B cell (primary cell): ENCODE measurements at regions not wholly inside any gene's neighbourhood (a gene's known extent, or its start where the extent isn't known, plus 50 kb on each side); places are given as distances from the start of the nearest gene placed in this dataset.

ENCODE experiments used
- ATAC-seq: fragments of 200-7000 bp; cut with Tn5 transposase; one replicate; pipeline ENCODE4 v1.10.0; 2021; ENCODE audit warnings: low read depth, mild to moderate bottlenecking, moderate number of reproducible peaks, moderate library complexity
- CTCF ChIA-PET: fragments of 350-600 bp; sonication (Branson Sonifier 250); formaldehyde crosslinking; loops from one replicate; lab custom pipeline; 2021; ENCODE audit warnings: antibody characterized with exemption, inconsistent platforms; lab: Charles Lee
- POLR2A ChIA-PET: fragments of 350-600 bp; sonication (Branson Sonifier 250); formaldehyde crosslinking; loops from one replicate; lab custom pipeline; 2021; ENCODE audit warnings: antibody characterized with exemption; lab: Charles Lee
- DNase-seq: peaks from one replicate; pipeline ENCODE4 v3.0.0; 2013
- H2AFZ ChIP-seq: 2 replicates; pipeline ENCODE4 v1.6.1; 2012; ENCODE audit warnings: mild to moderate bottlenecking, low read depth, low read length; ENCODE audit not compliant: insufficient read depth, poor library complexity, severe bottlenecking
- H3K27ac ChIP-seq, 2 donors: 1 replicate in 1 of 2; 2 replicates in 1 of 2; pipeline ENCODE4 v1.5.1; 2012 to 2013; ENCODE audit warnings: low read length in 2 of 2, mild to moderate bottlenecking in 2 of 2, moderate library complexity in 1 of 2
- H3K27me3 ChIP-seq, 4 experiments: fragments of 200-600 bp in 1 of 4; sonication (generic) in 1 of 4; replicated peaks in 1 of 4; 1 replicate in 2 of 4; 2 replicates in 2 of 4; pipeline versions ENCODE4 v1.6.1 to v1.7.0; 2013 to 2016; ENCODE audit warnings: low read length in 3 of 4, mild to moderate bottlenecking in 2 of 4, mixed read lengths in 1 of 4, moderate library complexity in 1 of 4; ENCODE audit not compliant: insufficient read depth in 4 of 4, control insufficient read depth in 3 of 4; ENCODE audit errors: control extremely low read depth in 1 of 4
- H3K36me3 ChIP-seq, 2 experiments: replicated peaks in 1 of 2; 1 replicate in 1 of 2; 2 replicates in 1 of 2; pipeline versions ENCODE4 v1.6.1 to v1.7.1; 2013; ENCODE audit warnings: low read length in 1 of 2; ENCODE audit not compliant: insufficient read depth in 2 of 2, control insufficient read depth in 1 of 2; ENCODE audit errors: control extremely low read depth in 1 of 2, extremely low read depth in 1 of 2
- H3K4me1 ChIP-seq, 2 donors: fragments of 200-600 bp in 1 of 2; sonication (generic) in 1 of 2; 1 replicate in 1 of 2; 2 replicates in 1 of 2; pipeline versions ENCODE4 v1.5.1 to v1.6.1; 2013 to 2017; ENCODE audit warnings: low read length in 2 of 2; ENCODE audit not compliant: control insufficient read depth in 2 of 2, insufficient read depth in 2 of 2
- H3K4me2 ChIP-seq: replicated peaks from 2 replicates; pipeline ENCODE3; 2012; ENCODE audit warnings: mild to moderate bottlenecking, low read depth, low read length; ENCODE audit not compliant: poor library complexity, severe bottlenecking
- H3K4me3 ChIP-seq, 5 experiments: fragments of 200-600 bp in 1 of 5; sonication (generic) in 1 of 5; 1 replicate in 3 of 5; 2 replicates in 2 of 5; pipeline versions ENCODE4 v1.5.1 to v1.7.0; 2011 to 2016; ENCODE audit warnings: low read length in 4 of 5, mild to moderate bottlenecking in 4 of 5, low read depth in 2 of 5, control low read depth in 1 of 5, moderate library complexity in 1 of 5; ENCODE audit not compliant: insufficient read depth in 1 of 5; ENCODE audit errors: control extremely low read depth in 1 of 5, extremely low read depth in 1 of 5
- H3K79me2 ChIP-seq: fragments of 200-600 bp; sonication (generic); one replicate; pipeline ENCODE4 v1.6.0; 2016; ENCODE audit warnings: low read length; ENCODE audit not compliant: control insufficient read depth, insufficient read depth
- H3K9ac ChIP-seq: fragments of 200-600 bp; sonication (generic); 2 replicates; pipeline ENCODE4 v1.6.1; 2017; ENCODE audit warnings: mild to moderate bottlenecking, low read length, moderate library complexity
- H3K9me3 ChIP-seq, 3 donors: one replicate each; pipeline versions ENCODE4 v1.6.1 to v1.7.1; 2013; ENCODE audit warnings: low read length in 2 of 3; ENCODE audit not compliant: control insufficient read depth in 2 of 3, insufficient read depth in 1 of 3; ENCODE audit errors: control extremely low read depth in 1 of 3
- H4K20me1 ChIP-seq: 2 replicates; pipeline ENCODE4 v1.6.0; 2012; ENCODE audit warnings: mild to moderate bottlenecking, low read length; ENCODE audit not compliant: insufficient read depth, control insufficient read depth, poor library complexity, severe bottlenecking
- H3K27ac Mint-ChIP-seq: one replicate; pipeline ENCODE4 v1.8.0; 2021; ENCODE audit warnings: mixed read lengths
- H3K27me3 Mint-ChIP-seq: one replicate; pipeline ENCODE4 v1.8.0; 2021; ENCODE audit warnings: mixed read lengths
- H3K4me1 Mint-ChIP-seq: one replicate; pipeline ENCODE4 v1.8.0; 2021; ENCODE audit warnings: mixed read lengths
- H3K4me3 Mint-ChIP-seq: one replicate; pipeline ENCODE4 v1.8.0; 2021; ENCODE audit warnings: mixed read lengths
- H3K9me3 Mint-ChIP-seq: one replicate; pipeline ENCODE4 v1.8.0; 2022; ENCODE audit warnings: mixed read lengths; ENCODE audit not compliant: insufficient read depth
- CTCF ChIP-seq: fragments of 200-600 bp; IDR thresholded peaks from one replicate; pipeline ENCODE4 v1.8.0; 2022; ENCODE audit warnings: antibody characterized with exemption, mild to moderate bottlenecking
- EZH2 ChIP-seq: IDR thresholded peaks from 2 replicates; pipeline ENCODE4 v1.6.1; 2012; ENCODE audit warnings: borderline replicate concordance, low read depth, mild to moderate bottlenecking, moderate library complexity, low read length; ENCODE audit not compliant: insufficient read depth, poor library complexity, severe bottlenecking
- WGBS: methylation state at CpG from one replicate; pipeline ENCODE4 v1.1.5; 2013; ENCODE audit warnings: missing lambda C conversion rate; ENCODE audit not compliant: insufficient coverage; 5-methylcytosine and 5-hydroxymethylcytosine counted together
- intact Hi-C: fragments of 100-400 bp; cut with micrococcal nuclease; formaldehyde crosslinking; loops from one replicate; pipeline ENCODE4 v1.10.0; 2022

GRCh38 chr10:8594711-8595110 is 540.2 kb downstream of the GATA3 start:
- ChIA-PET CTCF (no interaction called here), POLR2A (no interaction called here)
- intact Hi-C loops = no loop called here
- Histone ChIP-seq H3K9ac (no peak overlapping the region), H3K27ac (no peak overlapping the region), H3K4me2 (no peak overlapping the region), H3K9me3 (no peaks in the 10 kb centered on the region), H3K4me1 (no peaks in the 10 kb centered on the region), H3K4me3 (no peak overlapping the region), H4K20me1 (no peaks in the 10 kb centered on the region), H3K27me3 (no peaks in the 10 kb centered on the region), H3K36me3 (no peaks in the 10 kb centered on the region), H3K79me2 (no peaks in the 10 kb centered on the region), H2AFZ (no peak overlapping the region)
- no peaks in the 10 kb centered on the region for H3K4me1 Mint-ChIP-seq
- ATAC-seq (no peak), DNase-seq (no peak)
- 75% methylated on average over 4 of the region's 5 CpGs for WGBS
- H3K27ac Mint-ChIP-seq = no peak overlapping the region
- H3K4me3 Mint-ChIP-seq = no peak overlapping the region
- TF ChIP-seq CTCF (no peak), EZH2 (no peak)
- H3K27me3 Mint-ChIP-seq = no peaks in the 10 kb centered on the region
- H3K9me3 Mint-ChIP-seq = no peaks in the 10 kb centered on the region

- ChIA-PET POLR2A (no interaction called here), CTCF (no interaction called here)
- Mint-ChIP-seq H3K4me1 (no peaks in the 10 kb centered on the region), H3K27ac (no peak overlapping the region), H3K27me3 (no peaks in the 10 kb centered on the region), H3K9me3 (no peaks in the 10 kb centered on the region), H3K4me3 (no peak overlapping the region)
- Histone ChIP-seq H2AFZ (no peak overlapping the region), H4K20me1 (no peaks in the 10 kb centered on the region), H3K9ac (no peak overlapping the region), H3K4me2 (no peak overlapping the region), H3K9me3 (no peaks in the 10 kb centered on the region), H3K4me3 (no peak overlapping the region), H3K27me3 (no peaks in the 10 kb centered on the region), H3K4me1 (no peaks in the 10 kb centered on the region), H3K79me2 (no peaks in the 10 kb centered on the region), H3K36me3 (no peaks in the 10 kb centered on the region), H3K27ac (no peak overlapping the region)
- no peak for TF ChIP-seq CTCF
- no peak for TF ChIP-seq EZH2
- WGBS = no CpG with 5 or more reads among the region's 3 CpGs
- no peak for DNase-seq
- intact Hi-C loops = no loop called here
- no peak for ATAC-seq
Measured at GRCh38 chr10:8595140-8595539, 540.7 kb downstream of the GATA3 start.
